OCI-LY1 (cell line): ENCODE measurements at regions not wholly inside any gene's neighbourhood (a gene's known extent, or its start where the extent isn't known, plus 50 kb on each side); places are given as distances from the start of the nearest gene placed in this dataset.

Source experiments
- CTCF ChIP-seq: fragments of 200-600 bp; sonication (generic), shearing (Covaris generic); IDR thresholded peaks from 2 replicates; pipeline ENCODE4 v1.5.1; 2017; ENCODE audit warnings: mild to moderate bottlenecking, antibody characterized with exemption, low read length, moderate library complexity, mixed read lengths
- EZH2 ChIP-seq: fragments of 200-600 bp; sonication (generic), shearing (Covaris generic); IDR thresholded peaks from 2 replicates; pipeline ENCODE4 v1.8.0; 2017; ENCODE audit warnings: borderline replicate concordance, mixed run types, mild to moderate bottlenecking, antibody characterized with exemption, low read length, moderate library complexity, mixed read lengths

GRCh38 chr20:60540591-60540990 lies 582.4 kb downstream of the CDH26 start:
- no peak for TF ChIP-seq CTCF
- TF ChIP-seq EZH2 = no peak
